ENCODE measurements at regions not wholly inside any gene's neighbourhood (a gene's known extent, or its start where the extent isn't known, plus 50 kb on each side); places are given as distances from the start of the nearest gene placed in this dataset.

- TF ChIP-seq CTCF (IDR thresholded peaks at IDR 0.05) = no peak
- TF ChIP-seq POLR2A (IDR thresholded peaks at IDR 0.05) = no peak
Measured at GRCh38 chrX:44651358-44651757, 108.7 kb upstream of the FUNDC1 start.
